ENCODE measurements at regions not wholly inside any gene's neighbourhood (a gene's known extent, or its start where the extent isn't known, plus 50 kb on each side); places are given as distances from the start of the nearest gene placed in this dataset.
A peak's percentile ranks its signal among the peaks of the same experiment; 100 is the strongest.

DNA sequence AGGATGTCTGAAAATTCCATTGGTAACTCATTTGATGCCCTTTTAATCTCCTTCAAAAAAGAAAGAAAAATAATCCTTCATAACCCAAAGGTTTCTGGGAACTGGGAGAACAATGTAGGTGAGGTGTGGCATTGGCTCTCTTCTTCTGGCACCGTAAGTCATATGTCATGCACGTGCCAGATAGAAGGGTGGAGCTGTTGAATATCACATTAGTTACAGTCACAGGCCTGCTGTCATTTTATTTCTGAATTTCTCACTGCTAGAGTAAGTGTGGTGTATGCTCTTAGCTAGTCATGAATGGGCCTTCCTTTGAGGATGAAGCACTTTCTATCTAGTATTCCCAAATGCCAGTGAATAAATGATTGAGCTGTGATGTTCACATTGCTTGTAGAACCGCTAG lies 201.8 kb upstream of the SGCD start:
- CTCF ChIA-PET: interaction anchor here (0.6 kb wide), 1 partner anchor 111 kb away, joined by 3 read pairs; no protein-coding TSS in a partner anchor

More for the DNA sequence above, 201.8 kb upstream of the SGCD start:
- no TSS peak for BruUV-seq (replicated peaks)
- H2BK20ac ChIP-seq (ENCODE audit: low read depth, low read length): peak overlapping the region; percentile 76
- no peak overlapping the region for H3K23ac ChIP-seq (ENCODE audit: low read depth, low read length)
- ATAC-seq (ENCODE audit: low read depth) (no peak), DNase-seq (no peak)
- no CpG with 5 or more reads among the region's 3 CpGs for WGBS, 2 experiments (ENCODE audit: extremely low coverage in 2 of 2, insufficient read length in 1 of 2)
- H4K91ac ChIP-seq (ENCODE audit: insufficient read depth, low read depth, low read length): peak overlapping the region; percentile 65
- peak overlapping the region; percentile 51 for H2BK120ac ChIP-seq (ENCODE audit: low read depth, low read length)
- in situ Hi-C loops (cut with MboI; ENCODE audit: low sequenced_read_pairs): no loop called here
- no peak overlapping the region for H3K4me2 ChIP-seq (ENCODE audit: low read depth, low read length)
- H3K9me1 ChIP-seq (ENCODE audit: insufficient read depth, low read length): 0 out of 2 replicates have a peak, but pooled peaks cover 3% of the 10 kb centered on the region
- H2BK15ac ChIP-seq (ENCODE audit: low read depth, low read length): no peak overlapping the region; the same call in 2 of the 3 replicates
- no peak overlapping the region; a peak in 2 of 4 replicates for H4K8ac ChIP-seq (ENCODE audit: low read depth in 2 of 2, low read length in 2 of 2)
- H3K9ac ChIP-seq (ENCODE audit: low read depth, low read length): no peak overlapping the region
- H3K79me1 ChIP-seq (ENCODE audit: low read depth in 1 of 2, low read length in 2 of 2): no peaks in the 10 kb centered on the region
- dilution Hi-C loops (cut with HindIII; ENCODE audit: low sequenced_read_pairs, unreplicated experiment): no loop called here
- peak overlapping the region; percentile 82; the same call in 1 of the 2 replicates for H3K18ac ChIP-seq (ENCODE audit: low read depth, low read length)
- no peaks in the 10 kb centered on the region for H3K27me3 ChIP-seq (ENCODE audit: control insufficient read depth, insufficient read depth, low read length)
- no peak overlapping the region for H3K4me3 ChIP-seq (ENCODE audit: insufficient read depth, low read depth, low read length)
- TF ChIP-seq CEBPB (IDR thresholded peaks at IDR 0.05; ENCODE audit: low read depth, low read length) (no peak), BHLHE40 (IDR thresholded peaks at IDR 0.05; ENCODE audit: low read depth, low read length) (no peak), NFE2L2 (IDR thresholded peaks at IDR 0.05; ENCODE audit: low read depth, low read length) (no peak), SMC3 (IDR thresholded peaks at IDR 0.05; ENCODE audit: low read depth, low read length) (no peak), RFX5 (IDR thresholded peaks at IDR 0.05; ENCODE audit: low read depth, low read length) (no peak), CHD1 (IDR thresholded peaks at IDR 0.05; ENCODE audit: low read depth, low read length) (no peak), RCOR1 (IDR thresholded peaks at IDR 0.05; ENCODE audit: insufficient replicate concordance, low read length) (no peak), MAZ (IDR thresholded peaks at IDR 0.05; ENCODE audit: borderline replicate concordance, low read depth, low read length) (no peak), FOS (IDR thresholded peaks at IDR 0.05; ENCODE audit: low read depth, low read length) (no peak), POLR2A (IDR thresholded peaks at IDR 0.05; ENCODE audit: low read depth, low read length) (no peak), RAD21 (IDR thresholded peaks at IDR 0.05; ENCODE audit: low read length) (no peak), MXI1 (IDR thresholded peaks at IDR 0.05; ENCODE audit: borderline replicate concordance, low read depth, low read length) (no peak)
- TF ChIP-seq, protein P1, sequence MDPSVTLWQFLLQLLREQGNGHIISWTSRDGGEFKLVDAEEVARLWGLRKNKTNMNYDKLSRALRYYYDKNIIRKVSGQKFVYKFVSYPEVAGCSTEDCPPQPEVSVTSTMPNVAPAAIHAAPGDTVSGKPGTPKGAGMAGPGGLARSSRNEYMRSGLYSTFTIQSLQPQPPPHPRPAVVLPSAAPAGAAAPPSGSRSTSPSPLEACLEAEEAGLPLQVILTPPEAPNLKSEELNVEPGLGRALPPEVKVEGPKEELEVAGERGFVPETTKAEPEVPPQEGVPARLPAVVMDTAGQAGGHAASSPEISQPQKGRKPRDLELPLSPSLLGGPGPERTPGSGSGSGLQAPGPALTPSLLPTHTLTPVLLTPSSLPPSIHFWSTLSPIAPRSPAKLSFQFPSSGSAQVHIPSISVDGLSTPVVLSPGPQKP (IDR thresholded peaks at IDR 0.05; ENCODE audit: borderline replicate concordance, low read depth, low read length): no peak
- TF ChIP-seq, protein P2, sequence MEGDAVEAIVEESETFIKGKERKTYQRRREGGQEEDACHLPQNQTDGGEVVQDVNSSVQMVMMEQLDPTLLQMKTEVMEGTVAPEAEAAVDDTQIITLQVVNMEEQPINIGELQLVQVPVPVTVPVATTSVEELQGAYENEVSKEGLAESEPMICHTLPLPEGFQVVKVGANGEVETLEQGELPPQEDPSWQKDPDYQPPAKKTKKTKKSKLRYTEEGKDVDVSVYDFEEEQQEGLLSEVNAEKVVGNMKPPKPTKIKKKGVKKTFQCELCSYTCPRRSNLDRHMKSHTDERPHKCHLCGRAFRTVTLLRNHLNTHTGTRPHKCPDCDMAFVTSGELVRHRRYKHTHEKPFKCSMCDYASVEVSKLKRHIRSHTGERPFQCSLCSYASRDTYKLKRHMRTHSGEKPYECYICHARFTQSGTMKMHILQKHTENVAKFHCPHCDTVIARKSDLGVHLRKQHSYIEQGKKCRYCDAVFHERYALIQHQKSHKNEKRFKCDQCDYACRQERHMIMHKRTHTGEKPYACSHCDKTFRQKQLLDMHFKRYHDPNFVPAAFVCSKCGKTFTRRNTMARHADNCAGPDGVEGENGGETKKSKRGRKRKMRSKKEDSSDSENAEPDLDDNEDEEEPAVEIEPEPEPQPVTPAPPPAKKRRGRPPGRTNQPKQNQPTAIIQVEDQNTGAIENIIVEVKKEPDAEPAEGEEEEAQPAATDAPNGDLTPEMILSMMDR (conservative IDR thresholded peaks at IDR 0.05; ENCODE audit: low read depth, low read length): no peak
- TF ChIP-seq, protein P3, sequence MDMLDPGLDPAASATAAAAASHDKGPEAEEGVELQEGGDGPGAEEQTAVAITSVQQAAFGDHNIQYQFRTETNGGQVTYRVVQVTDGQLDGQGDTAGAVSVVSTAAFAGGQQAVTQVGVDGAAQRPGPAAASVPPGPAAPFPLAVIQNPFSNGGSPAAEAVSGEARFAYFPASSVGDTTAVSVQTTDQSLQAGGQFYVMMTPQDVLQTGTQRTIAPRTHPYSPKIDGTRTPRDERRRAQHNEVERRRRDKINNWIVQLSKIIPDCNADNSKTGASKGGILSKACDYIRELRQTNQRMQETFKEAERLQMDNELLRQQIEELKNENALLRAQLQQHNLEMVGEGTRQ (IDR thresholded peaks at IDR 0.05; ENCODE audit: low read depth, low read length): no peak
- H3K56ac ChIP-seq (ENCODE audit: extremely low read depth, insufficient read depth, low read length): no peak overlapping the region
- H2AFZ ChIP-seq (replicated peaks; ENCODE audit: low read length, poor library complexity): no peak overlapping the region
- H2BK5ac ChIP-seq (ENCODE audit: low read depth, low read length, poor library complexity, severe bottlenecking): no peak overlapping the region
- no peaks in the 10 kb centered on the region for H3K36me3 ChIP-seq (ENCODE audit: control insufficient read depth, insufficient read depth, low read length)
- peaks cover 6% of the 10 kb centered on the region for H3K4me1 ChIP-seq (ENCODE audit: control insufficient read depth, insufficient read depth, low read length)
- H4K5ac ChIP-seq (ENCODE audit: low read depth, low read length): peak overlapping the region; percentile 64; the same call in 1 of the 2 replicates
- no peak overlapping the region for H3K27ac ChIP-seq (ENCODE audit: insufficient read depth, low read length)
- H4K20me1 ChIP-seq (ENCODE audit: insufficient read depth, low read length): peaks cover 3% of the 10 kb centered on the region; the same call in 1 of the 2 replicates
- intact Hi-C loops (cut with micrococcal nuclease): no loop called here
- H3K9me3 ChIP-seq (ENCODE audit: control insufficient read depth, insufficient read depth, low read length): no peaks in the 10 kb centered on the region
- no peak overlapping the region for H3K14ac ChIP-seq (replicated peaks; ENCODE audit: low read depth, low read length)
- peak overlapping the region; percentile 33; the same call in 1 of the 2 replicates for H2AK5ac ChIP-seq (ENCODE audit: low read depth, low read length)
- 0 out of 2 replicates have a peak overlapping the region, but pooled peaks have one; percentile 46 for H3K4ac ChIP-seq (ENCODE audit: low read depth, low read length)
- no peak overlapping the region for H2AK9ac ChIP-seq (replicated peaks; ENCODE audit: low read depth, low read length, poor library complexity)
- POLR2A ChIA-PET (ENCODE audit: unreplicated experiment): no interaction called here
